IPS DF 6.9 (cell line): ENCODE measurements at regions not wholly inside any gene's neighbourhood (a gene's known extent, or its start where the extent isn't known, plus 50 kb on each side); places are given as distances from the start of the nearest gene placed in this dataset.

Experiments used
- DNase-seq: peaks from one replicate; pipeline ENCODE4 v3.0.0-alpha.2; 2013; ENCODE audit warnings: low read depth, low spot score
- H3K27ac ChIP-seq: one replicate; pipeline ENCODE4 v1.5.1; 2013; ENCODE audit warnings: low read length, control low read depth
- H3K27me3 ChIP-seq: 2 replicates; pipeline ENCODE4 v1.6.1; 2013; ENCODE audit warnings: mild to moderate bottlenecking, low read length; ENCODE audit not compliant: control insufficient read depth, insufficient read depth
- H3K36me3 ChIP-seq: 2 replicates; pipeline ENCODE4 v1.6.1; 2013; ENCODE audit warnings: low read length; ENCODE audit not compliant: control insufficient read depth, insufficient read depth
- H3K4me1 ChIP-seq: 2 replicates; pipeline ENCODE4 v1.6.1; 2013; ENCODE audit warnings: low read length; ENCODE audit not compliant: control insufficient read depth, insufficient read depth
- H3K4me3 ChIP-seq: 2 replicates; pipeline ENCODE4 v1.5.1; 2013; ENCODE audit warnings: mild to moderate bottlenecking, low read length
- H3K9me3 ChIP-seq: 2 replicates; pipeline ENCODE4 v1.6.1; 2013; ENCODE audit warnings: low read length, inconsistent platforms; ENCODE audit not compliant: control insufficient read depth, insufficient read depth
- WGBS: extraction: QIAGEN DNeasy Blood & Tissue Kit; methylation state at CpG from one replicate; pipeline ENCODE4 v1.1.7; 2013; ENCODE audit warnings: mixed read lengths, missing lambda C conversion rate; ENCODE audit not compliant: insufficient read length, insufficient coverage; 5-methylcytosine and 5-hydroxymethylcytosine counted together

GRCh38 chr16:80056324-80056723, 455.8 kb upstream of the MAF start:
- DNase-seq, result no peak
- H3K36me3 ChIP-seq, result no peaks in the 10 kb centered on the region
- H3K4me1 ChIP-seq, result no peaks in the 10 kb centered on the region
- H3K27me3 ChIP-seq, result no peaks in the 10 kb centered on the region
- no CpG with 5 or more reads among the region's 4 CpGs for WGBS
- no peak overlapping the region for H3K4me3 ChIP-seq
- H3K9me3 ChIP-seq, result no peaks in the 10 kb centered on the region
- no peak overlapping the region for H3K27ac ChIP-seq

GRCh38 chr16:80055831-80056230, 455.3 kb upstream of the MAF start:
- no peak overlapping the region for H3K4me3 ChIP-seq
- WGBS, result no CpG with 5 or more reads among the region's 3 CpGs

GRCh38 chr16:80054647-80055046, 454.1 kb upstream of the MAF start:
- H3K4me3 ChIP-seq, result no peak overlapping the region
- no peaks in the 10 kb centered on the region for H3K4me1 ChIP-seq
- no peak for DNase-seq
- no peaks in the 10 kb centered on the region for H3K27me3 ChIP-seq
- no peaks in the 10 kb centered on the region for H3K9me3 ChIP-seq
- no peak overlapping the region for H3K27ac ChIP-seq
- WGBS, result no CpG with 5 or more reads among the region's 2 CpGs
- H3K36me3 ChIP-seq, result no peaks in the 10 kb centered on the region

More at GRCh38 chr16:80055831-80056230, 455.3 kb upstream of the MAF start:
- DNase-seq, result no peak
- no peak overlapping the region for H3K27ac ChIP-seq
- H3K4me1 ChIP-seq, result no peaks in the 10 kb centered on the region
- no peaks in the 10 kb centered on the region for H3K27me3 ChIP-seq
- H3K9me3 ChIP-seq, result no peaks in the 10 kb centered on the region
- H3K36me3 ChIP-seq, result no peaks in the 10 kb centered on the region

- Histone ChIP-seq H3K36me3 (no peaks in the 10 kb centered on the region), H3K4me3 (no peak overlapping the region), H3K27ac (no peak overlapping the region), H3K27me3 (no peaks in the 10 kb centered on the region), H3K9me3 (no peaks in the 10 kb centered on the region), H3K4me1 (no peaks in the 10 kb centered on the region)
- DNase-seq, result no peak
- no CpG with 5 or more reads among the region's 9 CpGs for WGBS
Observed at GRCh38 chr16:80051040-80051439, 450.5 kb upstream of the MAF start.

GRCh38 chr16:80048250-80048649, 447.7 kb upstream of the MAF start:
- no peaks in the 10 kb centered on the region for H3K4me1 ChIP-seq
- H3K9me3 ChIP-seq, result no peaks in the 10 kb centered on the region
- no peaks in the 10 kb centered on the region for H3K36me3 ChIP-seq
- WGBS, result no CpG with 5 or more reads among the region's 1 CpG
- H3K27me3 ChIP-seq, result no peaks in the 10 kb centered on the region
- no peak for DNase-seq
- H3K4me3 ChIP-seq, result no peak overlapping the region
- no peak overlapping the region for H3K27ac ChIP-seq

- Histone ChIP-seq H3K4me1 (no peaks in the 10 kb centered on the region), H3K4me3 (no peak overlapping the region), H3K36me3 (no peaks in the 10 kb centered on the region), H3K27me3 (no peaks in the 10 kb centered on the region), H3K9me3 (no peaks in the 10 kb centered on the region), H3K27ac (no peak overlapping the region)
- no peak for DNase-seq
- no CpG with 5 or more reads among the region's 1 CpG for WGBS
Observed at GRCh38 chr16:80047842-80048241, 447.3 kb upstream of the MAF start.

GRCh38 chr16:80046848-80047247, 446.3 kb upstream of the MAF start:
- H3K27ac ChIP-seq, result no peak overlapping the region
- no peaks in the 10 kb centered on the region for H3K9me3 ChIP-seq
- H3K4me3 ChIP-seq, result no peak overlapping the region
- no CpG with 5 or more reads among the region's 2 CpGs for WGBS
- no peaks in the 10 kb centered on the region for H3K4me1 ChIP-seq
- DNase-seq, result no peak
- H3K27me3 ChIP-seq, result no peaks in the 10 kb centered on the region
- H3K36me3 ChIP-seq, result no peaks in the 10 kb centered on the region

- WGBS, result no CpG with 5 or more reads among the region's 3 CpGs
- no peaks in the 10 kb centered on the region for H3K27me3 ChIP-seq
- H3K27ac ChIP-seq, result no peak overlapping the region
- no peaks in the 10 kb centered on the region for H3K4me1 ChIP-seq
- no peak overlapping the region for H3K4me3 ChIP-seq
- no peak for DNase-seq
- no peaks in the 10 kb centered on the region for H3K9me3 ChIP-seq
- H3K36me3 ChIP-seq, result no peaks in the 10 kb centered on the region
Observed at GRCh38 chr16:80046261-80046660, 445.7 kb upstream of the MAF start.

GRCh38 chr16:80045861-80046260, 445.3 kb upstream of the MAF start:
- WGBS, result no CpG with 5 or more reads among the region's 8 CpGs
- Histone ChIP-seq H3K27me3 (no peaks in the 10 kb centered on the region), H3K4me1 (no peaks in the 10 kb centered on the region), H3K9me3 (no peaks in the 10 kb centered on the region), H3K36me3 (no peaks in the 10 kb centered on the region), H3K27ac (no peak overlapping the region), H3K4me3 (no peak overlapping the region)
- no peak for DNase-seq

- no peak for DNase-seq
- Histone ChIP-seq H3K27ac (no peak overlapping the region), H3K36me3 (no peaks in the 10 kb centered on the region), H3K27me3 (no peaks in the 10 kb centered on the region), H3K4me1 (no peaks in the 10 kb centered on the region), H3K9me3 (no peaks in the 10 kb centered on the region), H3K4me3 (no peak overlapping the region)
- no CpG with 5 or more reads among the region's 2 CpGs for WGBS
Observed at GRCh38 chr16:80041410-80041809, 440.9 kb upstream of the MAF start.

GRCh38 chr16:80040814-80041213, 440.3 kb upstream of the MAF start:
- WGBS, result no CpG with 5 or more reads among the region's 3 CpGs
- Histone ChIP-seq H3K4me3 (no peak overlapping the region), H3K4me1 (no peaks in the 10 kb centered on the region), H3K36me3 (no peaks in the 10 kb centered on the region), H3K27ac (no peak overlapping the region), H3K27me3 (no peaks in the 10 kb centered on the region), H3K9me3 (no peaks in the 10 kb centered on the region)
- DNase-seq, result no peak
